Gastroesophageal sphincter (tissue), 3 donors: ENCODE measurements at regions not wholly inside any gene's neighbourhood (a gene's known extent, or its start where the extent isn't known, plus 50 kb on each side); places are given as distances from the start of the nearest gene placed in this dataset.

Experiments
- EP300 ChIP-seq: sonication (generic); formaldehyde crosslinking; IDR thresholded peaks from one replicate; pipeline ENCODE4 v1.6.1; 2017; ENCODE audit warnings: antibody characterized with exemption, mild to moderate bottlenecking
- POLR2A ChIP-seq, 2 donors: fragments of 450-650 bp; IDR thresholded peaks; one replicate each; pipeline ENCODE4 v1.6.1; 2017; ENCODE audit warnings: antibody characterized with exemption in 2 of 2, mild to moderate bottlenecking in 2 of 2, moderate library complexity in 1 of 2
- TF ChIP-seq, protein P1 (sequence below), 4 experiments: fragments of 200-600 bp in 2 of 4; fragments of 450-650 bp in 2 of 4; sonication (generic) in 1 of 4; IDR thresholded peaks; one replicate each; pipeline ENCODE4 v1.5.1; 2017 to 2019; ENCODE audit warnings: antibody characterized with exemption in 4 of 4, mild to moderate bottlenecking in 2 of 4, moderate library complexity in 2 of 4

GRCh38 chr18:14941256-14941655, 193.3 kb downstream of the ANKRD30B start:
- TF ChIP-seq, protein P1, sequence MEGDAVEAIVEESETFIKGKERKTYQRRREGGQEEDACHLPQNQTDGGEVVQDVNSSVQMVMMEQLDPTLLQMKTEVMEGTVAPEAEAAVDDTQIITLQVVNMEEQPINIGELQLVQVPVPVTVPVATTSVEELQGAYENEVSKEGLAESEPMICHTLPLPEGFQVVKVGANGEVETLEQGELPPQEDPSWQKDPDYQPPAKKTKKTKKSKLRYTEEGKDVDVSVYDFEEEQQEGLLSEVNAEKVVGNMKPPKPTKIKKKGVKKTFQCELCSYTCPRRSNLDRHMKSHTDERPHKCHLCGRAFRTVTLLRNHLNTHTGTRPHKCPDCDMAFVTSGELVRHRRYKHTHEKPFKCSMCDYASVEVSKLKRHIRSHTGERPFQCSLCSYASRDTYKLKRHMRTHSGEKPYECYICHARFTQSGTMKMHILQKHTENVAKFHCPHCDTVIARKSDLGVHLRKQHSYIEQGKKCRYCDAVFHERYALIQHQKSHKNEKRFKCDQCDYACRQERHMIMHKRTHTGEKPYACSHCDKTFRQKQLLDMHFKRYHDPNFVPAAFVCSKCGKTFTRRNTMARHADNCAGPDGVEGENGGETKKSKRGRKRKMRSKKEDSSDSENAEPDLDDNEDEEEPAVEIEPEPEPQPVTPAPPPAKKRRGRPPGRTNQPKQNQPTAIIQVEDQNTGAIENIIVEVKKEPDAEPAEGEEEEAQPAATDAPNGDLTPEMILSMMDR (IDR thresholded peaks at IDR 0.05) = no peak
- TF ChIP-seq POLR2A (IDR thresholded peaks at IDR 0.05) (no peak), EP300 (no peak)
